GM10266 (cell line): ENCODE measurements at regions not wholly inside any gene's neighbourhood (a gene's known extent, or its start where the extent isn't known, plus 50 kb on each side); places are given as distances from the start of the nearest gene placed in this dataset.

Experiments used
- DNase-seq: peaks from one replicate; pipeline ENCODE4 v3.0.0; 2012; ENCODE audit errors: extremely low spot score
- TF ChIP-seq, protein P1 (sequence below): IDR thresholded peaks from 2 replicates; pipeline ENCODE4 v1.5.1; 2012; ENCODE audit warnings: mild to moderate bottlenecking, low read depth; ENCODE audit not compliant: control insufficient read depth, insufficient read depth; ENCODE audit errors: missing control alignments

GRCh38 chr7:47024991-47025390 lies 556.9 kb downstream of the TNS3 start:
- TF ChIP-seq, protein P1, sequence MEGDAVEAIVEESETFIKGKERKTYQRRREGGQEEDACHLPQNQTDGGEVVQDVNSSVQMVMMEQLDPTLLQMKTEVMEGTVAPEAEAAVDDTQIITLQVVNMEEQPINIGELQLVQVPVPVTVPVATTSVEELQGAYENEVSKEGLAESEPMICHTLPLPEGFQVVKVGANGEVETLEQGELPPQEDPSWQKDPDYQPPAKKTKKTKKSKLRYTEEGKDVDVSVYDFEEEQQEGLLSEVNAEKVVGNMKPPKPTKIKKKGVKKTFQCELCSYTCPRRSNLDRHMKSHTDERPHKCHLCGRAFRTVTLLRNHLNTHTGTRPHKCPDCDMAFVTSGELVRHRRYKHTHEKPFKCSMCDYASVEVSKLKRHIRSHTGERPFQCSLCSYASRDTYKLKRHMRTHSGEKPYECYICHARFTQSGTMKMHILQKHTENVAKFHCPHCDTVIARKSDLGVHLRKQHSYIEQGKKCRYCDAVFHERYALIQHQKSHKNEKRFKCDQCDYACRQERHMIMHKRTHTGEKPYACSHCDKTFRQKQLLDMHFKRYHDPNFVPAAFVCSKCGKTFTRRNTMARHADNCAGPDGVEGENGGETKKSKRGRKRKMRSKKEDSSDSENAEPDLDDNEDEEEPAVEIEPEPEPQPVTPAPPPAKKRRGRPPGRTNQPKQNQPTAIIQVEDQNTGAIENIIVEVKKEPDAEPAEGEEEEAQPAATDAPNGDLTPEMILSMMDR: no peak
- no peak for DNase-seq

GRCh38 chr7:47008461-47008860 lies 573.5 kb downstream of the TNS3 start:
- no peak for DNase-seq
- TF ChIP-seq, protein P1: no peak

GRCh38 chr7:47007471-47007870 lies 574.4 kb downstream of the TNS3 start:
- TF ChIP-seq, protein P1: no peak
- no peak for DNase-seq

GRCh38 chr7:47000561-47000960 lies 581.4 kb downstream of the TNS3 start:
- TF ChIP-seq, protein P1: no peak
- no peak for DNase-seq

- no peak for DNase-seq
- TF ChIP-seq, protein P1: no peak
Measured at GRCh38 chr7:46999866-47000265, 582.0 kb downstream of the TNS3 start.

- TF ChIP-seq, protein P1: no peak
- DNase-seq: no peak
Measured at GRCh38 chr7:46996972-46997371, 584.9 kb downstream of the TNS3 start.

DNA sequence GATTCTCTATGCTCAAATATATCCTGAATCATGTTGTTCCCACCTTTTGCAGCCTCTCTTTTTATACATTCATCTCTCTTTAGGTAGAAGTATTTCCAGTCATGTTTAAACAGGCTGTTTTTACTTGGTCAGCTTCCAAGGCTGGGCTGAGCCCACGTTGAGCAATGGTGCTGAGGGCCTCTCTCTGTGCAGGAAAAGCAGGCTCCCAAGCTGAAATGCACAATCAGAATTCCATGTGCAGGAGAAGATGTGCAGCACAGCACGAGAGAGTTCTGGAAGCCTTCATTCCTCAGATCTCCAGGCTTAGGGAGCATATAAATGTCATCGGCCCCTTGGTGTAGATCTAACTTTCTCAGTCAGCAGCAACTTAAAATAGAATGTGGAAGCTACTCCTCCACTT lies 588.5 kb downstream of the TNS3 start:
- DNase-seq: no peak
- TF ChIP-seq, protein P1: no peak

- TF ChIP-seq, protein P1: no peak
- DNase-seq: no peak
Measured at GRCh38 chr7:46990761-46991160, 591.1 kb downstream of the TNS3 start.
